ENCODE measurements at regions not wholly inside any gene's neighbourhood (a gene's known extent, or its start where the extent isn't known, plus 50 kb on each side); places are given as distances from the start of the nearest gene placed in this dataset.
A peak's percentile ranks its signal among the peaks of the same experiment; 100 is the strongest.

- no peak for DNase-seq (ENCODE audit: low spot score in 2 of 2)
- FAIRE-seq: no peak
These were observed 146.7 kb upstream of the VANGL1 start for GRCh38 chr1:115495111-115495510.

- DNase-seq (ENCODE audit: low spot score in 2 of 2): no peak
- FAIRE-seq: no peak
These were observed 147.9 kb upstream of the VANGL1 start for GRCh38 chr1:115493834-115494233.

DNA sequence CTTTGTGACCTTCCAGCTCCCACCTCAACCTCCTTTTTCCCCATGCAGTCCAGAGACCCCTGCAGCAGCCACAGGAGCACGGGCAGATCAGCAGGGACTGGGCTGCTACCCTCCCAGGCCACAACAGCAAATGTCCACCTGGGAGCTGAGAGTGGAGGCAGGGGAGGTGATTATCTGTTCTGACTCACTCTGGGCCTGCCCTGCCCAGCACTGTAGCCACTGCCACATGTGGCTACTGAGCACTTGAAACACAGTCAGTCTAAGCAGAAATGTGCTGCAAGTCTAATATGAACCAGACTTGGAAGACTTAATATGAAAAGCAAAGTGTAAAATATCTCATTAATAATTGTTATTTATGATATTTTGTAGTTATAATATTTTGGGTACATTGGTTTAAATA, 148.9 kb upstream of the VANGL1 start:
- no peak for FAIRE-seq

DNA sequence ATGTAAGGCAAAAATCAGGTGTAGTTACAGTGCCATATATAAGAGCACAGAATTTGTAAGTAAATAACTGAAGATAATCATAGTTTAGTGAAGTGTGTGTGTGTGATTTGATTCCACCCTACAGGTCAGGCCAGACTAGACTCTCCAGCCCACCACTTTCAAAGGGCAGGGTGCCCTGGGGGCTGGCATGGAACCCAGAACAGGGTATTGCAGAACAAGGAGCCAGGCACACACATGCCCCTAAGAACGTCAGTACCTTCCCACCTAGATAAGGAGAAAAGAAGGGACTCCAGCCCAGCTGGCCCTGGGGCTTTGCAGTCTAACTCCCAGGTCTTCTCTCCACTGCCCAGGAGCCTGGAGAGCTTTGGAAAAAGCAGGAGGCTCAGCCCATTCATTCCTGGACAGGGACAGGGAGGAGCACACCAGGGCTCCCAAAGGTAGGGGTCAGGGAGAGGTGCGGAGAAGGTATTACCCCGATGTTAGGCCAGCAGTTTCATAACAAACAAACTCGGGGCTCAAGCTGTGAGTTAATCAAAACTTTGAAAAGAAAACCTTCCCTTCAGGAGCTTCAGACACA, 149.7 kb upstream of the VANGL1 start:
- no peak for FAIRE-seq
- no peak for DNase-seq (ENCODE audit: low spot score in 2 of 2)

More for the DNA sequence above, 148.9 kb upstream of the VANGL1 start:
- no peak for DNase-seq (ENCODE audit: low spot score in 2 of 2)

DNA sequence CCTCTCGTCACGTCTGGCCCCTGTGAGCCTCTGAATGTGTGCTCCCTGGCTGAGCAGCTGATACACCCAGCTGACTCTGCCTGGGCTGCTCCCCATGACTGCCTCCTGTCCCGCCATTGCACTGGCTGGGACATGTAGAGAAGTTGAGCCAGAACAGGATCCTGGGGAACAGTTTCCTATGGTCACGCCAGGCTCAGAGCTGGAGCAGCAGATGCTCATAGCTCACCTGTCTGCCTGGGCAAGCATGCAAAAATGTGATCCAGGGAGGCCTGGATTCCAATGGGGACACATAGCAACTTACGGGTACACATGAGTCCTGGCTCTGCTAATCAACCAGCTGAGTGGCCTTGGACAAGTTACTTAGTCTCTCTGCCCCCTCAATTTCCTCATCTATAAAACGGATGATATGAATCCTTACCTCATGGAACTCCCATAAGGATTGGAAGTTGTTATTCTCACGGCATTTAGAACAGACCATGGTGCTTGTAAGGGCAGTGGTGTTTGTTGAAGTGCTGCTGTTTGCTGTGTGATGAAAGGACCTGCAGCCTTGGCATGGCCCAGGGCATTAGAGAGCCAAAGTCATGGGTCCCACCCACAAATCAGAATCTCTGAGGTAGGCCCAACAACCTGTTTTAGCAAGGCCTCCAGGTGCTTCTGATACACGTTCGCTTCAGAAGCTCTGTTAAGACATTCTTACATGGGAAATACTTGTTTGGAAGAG, 150.3 kb upstream of the VANGL1 start:
- FAIRE-seq: no peak
- DNase-seq (ENCODE audit: low spot score in 2 of 2): no peak

DNA sequence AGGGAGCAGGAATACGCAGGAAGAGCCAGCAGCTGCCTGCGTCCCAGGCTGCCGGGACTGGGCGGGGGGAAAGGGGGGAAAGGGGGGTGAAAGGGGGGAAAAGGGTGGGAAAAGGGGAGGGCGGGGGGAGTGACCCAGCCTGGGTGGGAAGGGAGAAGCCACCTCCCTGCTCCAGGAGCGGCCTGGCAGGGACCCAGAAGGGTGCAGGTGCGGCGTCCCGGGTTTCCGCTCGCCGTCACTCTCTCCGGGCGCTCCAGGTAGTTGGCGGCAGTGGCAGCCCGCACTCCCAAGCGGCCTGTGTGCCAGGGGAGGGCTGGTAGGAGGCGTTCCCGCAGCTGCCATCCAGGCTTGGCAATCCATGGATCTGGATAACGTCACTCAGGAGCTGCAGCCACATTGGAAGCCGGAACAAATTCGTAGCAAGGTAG, 141.0 kb upstream of the NGF start:
- FAIRE-seq: no peak
- peak in 1 of 2 donors; percentile 28 for DNase-seq (ENCODE audit: low spot score in 2 of 2)

- DNase-seq (ENCODE audit: low spot score in 2 of 2): no peak
- FAIRE-seq: no peak
These were observed 139.0 kb upstream of the NGF start for GRCh38 chr1:115477071-115477470.

- FAIRE-seq: no peak
These were observed 138.6 kb upstream of the NGF start for GRCh38 chr1:115476616-115477015.

GRCh38 chr1:115475901-115476300, 137.9 kb upstream of the NGF start:
- DNase-seq (ENCODE audit: low spot score in 2 of 2) (no peak), FAIRE-seq (no peak)

More at GRCh38 chr1:115476616-115477015, 138.6 kb upstream of the NGF start:
- DNase-seq (ENCODE audit: low spot score in 2 of 2): no peak

GRCh38 chr1:115475252-115475651, 137.2 kb upstream of the NGF start:
- no peak for DNase-seq (ENCODE audit: low spot score in 2 of 2)

GRCh38 chr1:115473986-115474565, 136.0 kb upstream of the NGF start:
- FAIRE-seq: no peak

More at GRCh38 chr1:115475252-115475651, 137.2 kb upstream of the NGF start:
- FAIRE-seq: no peak

GRCh38 chr1:115469703-115470476, 131.8 kb upstream of the NGF start:
- DNase-seq (ENCODE audit: low spot score in 2 of 2) (peak in 1 of 2 donors; percentile 42), FAIRE-seq (no peak)

More at GRCh38 chr1:115473986-115474565, 136.0 kb upstream of the NGF start:
- DNase-seq (ENCODE audit: low spot score in 2 of 2): no peak

DNA sequence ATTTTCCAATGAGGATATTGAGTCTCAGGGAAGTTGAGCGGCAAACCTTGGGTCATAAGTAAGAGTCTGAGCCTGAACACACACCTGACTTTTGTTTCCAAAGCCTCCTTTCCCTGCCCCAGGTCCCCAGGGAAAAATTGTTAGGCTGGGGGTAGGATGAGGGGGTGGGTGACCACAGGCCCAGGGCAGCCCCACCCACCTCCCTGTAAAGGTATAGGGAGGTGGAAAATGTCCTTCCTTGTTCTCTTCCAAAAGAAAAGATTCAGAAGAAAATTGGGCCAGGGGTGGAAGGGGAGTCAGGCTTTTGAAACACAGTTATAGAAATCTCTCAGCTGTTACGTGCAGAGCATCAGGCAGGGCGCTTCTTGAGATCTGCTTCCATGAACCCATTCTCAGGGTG, 129.7 kb upstream of the NGF start:
- DNase-seq (ENCODE audit: low spot score in 2 of 2) (no peak), FAIRE-seq (no peak)

DNA sequence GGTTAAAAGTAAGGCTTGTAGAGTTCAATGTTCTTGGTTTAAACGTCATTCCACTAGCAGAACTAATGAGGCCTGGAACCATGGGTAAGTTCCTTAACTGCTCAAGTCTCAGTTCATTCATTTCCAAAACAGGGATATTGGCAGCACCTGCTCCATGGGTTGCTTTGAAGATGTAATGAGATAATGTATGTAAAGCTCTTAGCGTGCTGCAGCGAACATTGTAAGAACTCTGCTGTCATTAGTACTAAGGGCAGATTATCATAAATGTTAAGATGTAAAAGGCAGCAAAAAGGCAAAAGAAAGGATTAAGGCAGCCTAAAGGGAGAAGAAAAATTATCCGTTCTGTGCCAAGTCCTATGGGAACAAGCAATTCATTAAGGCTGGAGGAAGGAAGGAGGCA, 129.1 kb upstream of the NGF start:
- DNase-seq (ENCODE audit: low spot score in 2 of 2): no peak
- FAIRE-seq: no peak

DNA sequence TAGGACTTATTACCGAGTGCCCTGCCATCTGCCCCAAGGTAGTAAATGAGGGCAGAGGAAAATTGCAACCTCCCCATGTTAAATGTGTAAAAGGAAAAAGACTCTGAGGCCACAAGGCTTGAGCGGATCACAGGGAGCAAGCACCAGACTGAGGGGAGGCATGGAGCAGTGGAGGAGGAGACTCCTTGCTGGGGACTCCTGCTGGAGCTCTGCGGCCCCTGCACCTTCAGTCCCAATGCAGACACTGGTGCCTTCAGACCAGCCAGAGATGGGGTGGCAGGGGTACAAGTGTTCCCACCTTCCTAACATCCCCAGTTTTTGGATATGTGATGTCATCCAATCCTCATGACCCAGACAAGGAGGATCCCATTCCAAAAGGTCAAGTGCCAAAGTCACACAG, 128.4 kb upstream of the NGF start:
- DNase-seq (ENCODE audit: low spot score in 2 of 2) (no peak), FAIRE-seq (no peak)

- FAIRE-seq (no peak), DNase-seq (ENCODE audit: low spot score in 2 of 2) (no peak)
These were observed 127.8 kb upstream of the NGF start for GRCh38 chr1:115465802-115466363.

DNA sequence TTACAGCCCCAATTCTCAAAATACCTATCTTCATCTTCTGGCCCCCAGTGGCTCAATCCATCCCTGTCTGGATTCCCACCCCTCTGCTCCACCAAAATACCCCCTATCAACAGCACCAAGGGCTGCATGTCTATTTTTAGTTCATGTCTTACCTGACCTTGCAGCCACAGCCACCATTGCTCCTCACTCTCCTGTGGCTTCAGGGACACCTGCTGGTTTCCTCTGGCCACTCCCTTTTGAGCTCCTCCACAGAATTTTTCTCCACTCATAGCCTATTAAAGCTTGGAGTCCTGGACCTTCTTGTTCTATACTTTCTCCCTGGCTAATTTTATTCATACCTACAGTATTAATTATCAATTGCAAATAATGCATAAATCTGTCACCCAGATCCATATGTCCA, 125.3 kb upstream of the NGF start:
- FAIRE-seq (no peak), DNase-seq (ENCODE audit: low spot score in 2 of 2) (no peak)

- FAIRE-seq (no peak), DNase-seq (ENCODE audit: low spot score in 2 of 2) (no peak)
These were observed 124.6 kb upstream of the NGF start for GRCh38 chr1:115462566-115463076.

DNA sequence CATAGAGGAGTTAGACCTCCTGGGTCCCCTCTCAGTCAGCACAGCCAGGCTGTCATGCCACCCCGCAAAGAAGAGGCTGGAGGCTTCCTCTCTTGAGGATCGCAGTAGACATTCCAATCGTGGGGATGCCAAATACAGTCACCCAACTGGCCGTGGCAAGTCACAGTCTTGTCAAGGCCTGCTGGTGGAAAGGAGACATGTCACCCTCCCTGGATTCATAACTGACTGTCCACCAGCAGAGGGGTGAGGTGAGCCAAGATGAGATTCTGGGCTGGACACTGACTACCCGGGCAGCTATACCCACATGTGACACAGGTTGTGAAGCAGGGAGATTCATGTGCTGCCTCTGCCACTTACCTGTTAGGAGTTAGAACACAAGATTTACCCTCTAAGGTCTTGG, 123.5 kb upstream of the NGF start:
- FAIRE-seq (no peak), DNase-seq (ENCODE audit: low spot score in 2 of 2) (no peak)

GRCh38 chr1:115459161-115459560, 121.1 kb upstream of the NGF start:
- DNase-seq (ENCODE audit: low spot score in 2 of 2): no peak
- FAIRE-seq: no peak

Data from frontal cortex (tissue), 3 donors.